Suppressor macrophage (primary cell): ENCODE measurements at regions not wholly inside any gene's neighbourhood (a gene's known extent, or its start where the extent isn't known, plus 50 kb on each side); places are given as distances from the start of the nearest gene placed in this dataset.
"Not testable (repeated sequence)": the region's sequence is repeated elsewhere in the genome, so short reads cannot be mapped to it uniquely, and the experiment has no call there.

Source experiments
- DNase-seq, 4 experiments: peaks; one replicate each; pipeline ENCODE4 v3.0.0-alpha.2; 2020 to 2022

- no peak for DNase-seq
Measured at GRCh38 chr3:181604267-181604666, 107.5 kb upstream of the SOX2 start.

DNA sequence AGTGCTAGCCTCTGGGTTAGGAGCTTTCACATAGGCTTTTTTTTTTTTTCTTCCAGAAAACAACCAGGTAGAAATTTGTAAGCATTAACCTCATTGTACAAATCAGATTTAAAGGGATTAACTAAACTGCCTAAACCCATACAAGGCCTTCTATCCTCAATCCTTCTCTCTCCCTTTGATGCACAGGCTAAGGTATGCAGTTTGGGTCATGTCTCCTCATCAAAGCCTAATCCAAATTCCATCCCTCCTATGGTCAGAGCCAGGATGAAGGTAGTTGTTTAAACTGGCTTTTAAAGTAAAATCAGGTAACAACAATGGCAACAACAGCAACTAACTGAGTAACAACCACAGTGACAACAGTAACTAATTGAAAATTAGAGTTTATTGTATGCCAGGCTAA is 115.6 kb upstream of the SOX2 start:
- DNase-seq: no peak

GRCh38 chr3:181590939-181591338 is 120.8 kb upstream of the SOX2 start:
- DNase-seq: not testable (repeated sequence)

- DNase-seq: no peak
Measured at GRCh38 chr3:181582619-181583018, 129.1 kb upstream of the SOX2 start.

DNA sequence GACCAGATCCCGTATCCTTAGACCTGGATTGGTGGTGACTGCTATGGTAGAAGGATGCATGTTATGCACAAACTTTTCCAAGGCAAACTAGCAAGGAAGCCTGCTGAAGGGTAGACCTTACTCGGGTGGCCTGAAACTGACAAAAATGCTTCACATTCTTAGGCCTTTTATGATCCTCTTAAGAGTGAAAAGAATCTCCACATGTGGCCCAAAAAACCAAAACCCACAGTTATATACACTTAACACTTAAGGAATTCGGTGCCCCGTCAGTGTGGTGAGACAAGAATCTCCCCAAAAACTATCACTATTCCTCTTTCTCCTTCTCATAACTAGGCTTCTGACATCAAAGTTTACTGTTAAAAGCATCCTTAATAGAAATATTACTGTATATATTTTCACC is 130.1 kb upstream of the SOX2 start:
- no peak for DNase-seq

DNA sequence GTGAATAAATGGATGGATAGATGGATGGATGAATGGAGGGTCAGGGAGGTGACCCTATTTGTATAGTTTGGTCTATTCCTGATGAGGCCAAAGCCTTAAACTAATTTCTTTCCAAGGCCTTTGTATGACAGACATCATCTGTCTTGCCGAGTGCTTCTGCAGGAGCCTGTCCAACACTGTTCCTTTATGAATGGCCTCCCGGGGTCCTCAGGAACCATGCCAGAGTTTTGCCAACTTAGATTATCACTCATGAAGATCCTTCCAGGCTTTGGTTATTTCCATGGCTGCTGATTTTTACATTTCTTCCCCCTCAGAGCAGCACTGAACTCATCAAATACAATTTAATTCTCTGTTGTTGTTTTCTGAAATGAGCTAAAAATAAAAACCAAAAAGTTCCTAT is 133.0 kb upstream of the SOX2 start:
- no peak for DNase-seq

GRCh38 chr3:181572432-181572831 is 139.3 kb upstream of the SOX2 start:
- DNase-seq: no peak

GRCh38 chr3:181570472-181570871 is 141.3 kb upstream of the SOX2 start:
- no peak for DNase-seq

- no peak for DNase-seq
Measured at GRCh38 chr3:181569356-181569940, 142.3 kb upstream of the SOX2 start.

DNA sequence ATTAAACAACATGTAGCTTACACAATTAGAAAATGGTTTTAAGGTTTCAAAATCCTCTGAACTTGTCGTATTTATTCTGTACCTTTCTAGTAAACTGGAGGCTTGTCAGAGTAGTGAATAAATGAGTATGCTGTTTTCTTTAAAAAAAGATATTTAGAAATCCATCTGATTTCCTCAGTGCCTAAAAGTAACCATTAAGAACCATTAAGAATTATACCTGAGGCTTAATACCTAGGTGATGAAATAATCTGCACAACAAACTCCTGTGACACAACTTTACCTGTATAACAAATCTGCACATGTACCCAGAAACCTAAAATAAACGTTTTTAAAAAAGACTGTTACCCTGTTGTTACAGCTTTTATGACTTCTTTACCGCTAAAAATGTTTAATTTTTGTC is 143.0 kb upstream of the SOX2 start:
- DNase-seq: no peak

DNA sequence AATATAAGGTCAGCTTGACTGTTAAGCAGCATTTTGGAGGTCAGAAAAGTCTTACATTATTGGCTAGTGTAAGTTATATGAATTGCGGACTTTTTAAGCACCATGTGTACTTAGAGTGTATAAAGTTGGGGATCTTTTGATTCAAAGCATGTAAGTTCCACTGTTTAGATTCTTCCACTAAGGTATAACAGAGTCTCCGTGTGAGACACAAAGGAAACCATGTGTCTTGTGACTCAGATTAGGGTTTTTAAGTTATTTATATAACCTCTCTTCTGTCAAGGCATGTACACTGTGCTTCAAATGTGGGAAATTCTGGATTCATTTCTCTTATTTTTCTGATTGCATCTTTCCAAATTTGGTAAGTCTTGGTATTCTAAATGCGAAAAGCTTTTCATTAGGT is 143.5 kb upstream of the SOX2 start:
- no peak for DNase-seq

GRCh38 chr3:181567311-181568075 is 144.2 kb upstream of the SOX2 start:
- no peak for DNase-seq

DNA sequence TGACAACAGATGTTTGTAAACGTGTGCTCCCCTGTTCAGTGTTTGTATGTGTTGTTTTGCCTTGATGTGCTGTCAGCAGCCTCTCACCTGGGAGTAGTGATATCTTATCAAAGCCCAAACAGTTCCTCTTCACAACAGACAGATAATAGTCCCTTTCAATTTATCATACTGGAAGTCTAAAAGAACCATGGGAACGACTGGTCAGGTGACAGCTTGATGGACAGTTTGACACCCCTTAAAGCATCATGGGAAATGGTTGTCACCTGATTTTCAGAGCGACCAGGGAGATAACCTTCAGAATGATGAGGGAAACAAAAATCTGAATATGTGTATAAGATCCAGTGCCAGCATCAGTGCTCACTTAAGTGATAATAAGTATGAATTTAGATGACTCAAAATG is 146.3 kb upstream of the SOX2 start:
- no peak for DNase-seq

DNA sequence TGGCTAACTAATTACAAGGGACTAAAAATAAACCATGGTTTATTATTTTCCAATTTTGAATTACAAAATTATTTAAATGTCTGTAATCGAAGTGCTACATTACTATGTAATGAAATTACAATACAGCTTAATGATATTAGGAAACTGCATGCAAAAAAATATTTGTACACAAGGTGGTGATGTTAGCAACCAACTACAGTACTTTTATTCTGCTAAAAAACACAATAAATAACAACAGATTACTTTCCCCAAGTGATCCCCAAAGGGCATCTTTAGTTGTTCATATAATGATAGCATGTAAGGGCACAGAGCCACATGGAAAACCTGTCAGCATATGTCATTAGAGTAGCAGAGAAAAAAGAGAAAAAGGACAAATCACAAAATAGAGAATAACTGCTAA is 147.5 kb upstream of the SOX2 start:
- peak in 1 of 4 experiments; percentile 1 for DNase-seq

DNA sequence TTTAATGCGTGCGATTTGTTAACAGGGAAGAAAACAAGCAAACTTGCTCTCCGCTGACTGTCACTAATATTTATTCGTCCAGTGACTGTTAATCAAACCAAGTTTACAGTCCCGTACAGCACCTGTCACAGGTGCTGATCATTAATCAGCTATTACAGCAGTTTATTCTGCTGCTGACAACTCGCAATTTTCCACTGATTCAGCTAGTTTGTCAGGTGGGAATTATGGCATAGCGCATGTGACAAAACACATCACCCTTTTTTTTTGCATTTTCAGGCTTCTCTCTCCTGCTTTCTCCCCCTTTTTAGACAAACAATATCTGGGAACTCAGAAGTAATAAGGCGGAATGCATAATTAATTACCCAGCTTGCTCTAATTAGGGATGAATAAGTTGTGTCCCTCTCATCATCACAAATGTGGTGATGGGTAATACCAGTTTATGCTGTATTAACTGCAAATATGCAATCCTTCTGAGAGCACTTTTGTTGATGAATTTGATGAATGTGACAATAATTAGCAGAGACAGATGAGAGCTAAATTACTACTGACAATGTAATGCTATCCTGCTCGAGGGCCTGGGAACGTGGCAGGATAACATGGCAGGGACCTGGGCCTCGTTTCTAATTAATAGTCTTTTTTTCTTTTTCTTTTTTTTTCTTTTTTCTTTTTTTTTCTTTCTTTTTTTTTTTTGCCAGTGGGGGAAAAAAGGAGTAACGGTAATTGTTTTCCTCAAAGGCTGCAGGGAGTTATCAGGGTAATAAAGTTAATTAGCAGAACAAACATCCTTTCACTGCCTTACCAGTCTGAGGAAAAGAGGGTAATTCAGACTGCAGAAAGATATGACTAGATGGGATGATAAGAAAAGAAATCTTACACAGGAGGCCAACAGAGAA is 150.3 kb upstream of the SOX2 start:
- no peak for DNase-seq

DNA sequence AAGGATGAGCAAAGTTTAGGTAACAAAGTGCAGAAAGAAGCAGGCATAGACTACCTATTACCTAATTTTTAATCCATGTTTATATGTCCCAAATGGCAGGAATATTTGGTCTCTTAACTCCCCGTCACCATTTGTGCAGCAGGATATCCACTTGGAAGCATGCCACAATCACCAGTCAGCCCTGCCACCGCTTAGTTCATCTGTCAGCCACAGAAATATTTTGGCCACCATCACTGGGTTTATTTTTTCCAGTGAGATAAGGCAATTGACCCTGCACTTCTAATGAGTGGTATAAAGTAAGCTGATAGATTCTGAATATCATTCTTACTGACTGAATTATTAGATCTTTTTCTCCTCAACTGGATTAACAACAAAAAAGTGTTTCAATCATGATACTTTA is 152.9 kb upstream of the SOX2 start:
- no peak for DNase-seq

GRCh38 chr3:181555681-181556080 is 156.0 kb upstream of the SOX2 start:
- no peak for DNase-seq

DNA sequence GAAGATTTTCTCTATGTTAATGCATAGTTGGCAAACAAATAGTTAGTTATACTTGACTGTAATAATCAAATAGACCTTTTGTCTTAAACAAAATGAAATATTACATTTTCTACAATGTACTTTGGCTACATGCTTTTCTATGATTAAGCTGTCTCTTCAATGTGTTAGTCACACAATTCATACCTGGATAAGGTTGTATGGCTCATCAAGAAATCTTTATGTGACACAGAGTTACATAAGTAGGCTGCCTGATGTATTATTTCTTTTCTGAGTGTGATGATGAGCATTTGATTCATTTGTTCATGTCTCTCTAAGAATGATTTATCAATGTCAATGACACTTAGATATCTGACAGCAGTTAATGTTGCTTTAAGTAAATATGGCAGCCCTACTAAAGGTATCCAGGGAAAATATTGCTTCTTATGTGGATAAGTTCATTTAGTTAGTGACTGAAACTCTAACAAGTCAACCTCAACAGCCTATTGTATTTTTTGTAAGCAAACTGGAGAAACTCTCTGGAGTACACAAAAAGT is 157.4 kb upstream of the SOX2 start:
- DNase-seq: no peak

GRCh38 chr3:181549266-181549665 is 162.5 kb upstream of the SOX2 start:
- DNase-seq: no peak

GRCh38 chr3:181541414-181541813 is 170.3 kb upstream of the SOX2 start:
- no peak for DNase-seq

DNA sequence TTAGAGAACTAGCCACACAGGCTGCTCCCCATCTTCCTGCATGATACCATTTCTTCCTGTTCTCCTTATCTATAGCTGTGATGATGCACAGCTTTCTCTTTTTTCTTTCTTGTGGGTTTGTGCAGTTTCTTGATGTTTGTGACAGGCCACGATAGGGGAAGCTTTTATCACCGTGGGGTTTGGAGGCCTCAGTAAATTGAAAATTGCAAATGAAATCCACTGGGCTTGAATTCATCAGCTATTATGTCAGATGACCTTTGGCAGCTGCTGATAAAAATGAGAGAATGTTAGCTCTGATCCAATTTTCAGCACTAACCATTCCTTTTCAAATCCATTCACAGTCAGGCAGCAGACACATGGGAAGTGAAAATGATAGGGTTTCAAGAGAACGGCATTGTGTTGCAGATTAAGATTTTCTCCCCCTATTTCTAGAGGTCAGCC is 176.9 kb upstream of the SOX2 start:
- no peak for DNase-seq

DNA sequence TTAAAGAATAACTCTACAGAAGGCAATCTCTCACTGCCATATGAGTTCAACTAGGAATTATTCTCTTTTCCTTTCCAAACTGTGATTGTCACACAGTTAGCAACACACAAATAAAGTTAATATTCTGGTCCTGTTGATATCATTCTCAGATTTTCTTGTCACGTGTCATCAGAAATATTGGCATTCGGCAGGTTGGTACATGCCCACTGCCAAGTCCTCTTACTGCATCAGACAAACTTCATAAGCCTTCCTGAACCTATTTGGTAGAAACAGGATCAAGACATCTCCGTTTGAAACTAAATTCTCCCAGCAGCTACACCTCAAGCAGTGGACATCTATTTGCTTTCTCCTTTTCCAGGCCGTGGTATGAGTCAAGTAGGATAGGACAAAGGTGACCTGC is 177.9 kb upstream of the SOX2 start:
- DNase-seq: no peak

- DNase-seq: no peak
Measured at GRCh38 chr3:181530584-181530983, 181.1 kb upstream of the SOX2 start.
